ENCODE measurements at regions not wholly inside any gene's neighbourhood (a gene's known extent, or its start where the extent isn't known, plus 50 kb on each side); places are given as distances from the start of the nearest gene placed in this dataset.

DNA sequence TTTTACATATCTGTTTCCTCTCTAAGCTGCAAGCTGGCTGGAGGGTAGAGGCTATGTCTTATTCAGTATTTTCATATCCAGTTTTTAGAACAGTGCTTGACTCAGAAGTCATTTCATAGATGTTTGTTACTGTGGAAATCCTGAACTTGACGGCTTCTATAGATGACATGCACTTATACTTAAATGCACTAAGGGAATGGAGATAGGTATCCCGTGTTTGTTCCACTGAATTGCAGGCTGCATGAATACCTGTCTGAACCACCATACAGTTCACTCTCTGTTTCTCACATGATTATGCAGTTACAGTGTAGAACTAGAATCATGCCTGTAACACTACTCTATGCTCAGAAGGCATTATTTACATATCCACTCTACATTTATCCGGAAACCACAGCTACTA, 417.1 kb downstream of the MTX2 start:
- no peak for DNase-seq

- DNase-seq: no peak
Observed at GRCh38 chr2:176687342-176687741, 418.1 kb downstream of the MTX2 start.

DNA sequence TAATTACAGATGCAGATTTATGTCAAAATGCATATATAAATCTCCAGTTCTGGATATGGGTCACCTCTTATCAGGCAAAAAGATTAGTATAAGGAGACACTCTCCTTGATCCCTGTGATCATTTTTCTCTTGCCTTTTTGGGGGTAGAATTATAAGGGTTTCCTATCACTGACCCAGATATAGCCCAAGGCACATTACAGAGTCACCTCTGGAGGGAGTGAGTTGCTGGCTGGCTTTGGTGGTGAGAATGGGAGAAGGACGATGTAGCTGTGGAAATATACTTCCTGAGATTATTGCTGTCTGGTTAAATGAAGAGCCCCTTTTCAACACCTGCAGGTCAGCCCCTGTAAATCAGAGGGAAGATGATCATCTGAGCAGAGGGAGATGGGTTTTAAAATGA, 418.7 kb downstream of the MTX2 start:
- no peak for DNase-seq

GRCh38 chr2:176689711-176690110, 420.5 kb downstream of the MTX2 start:
- DNase-seq: no peak

DNA sequence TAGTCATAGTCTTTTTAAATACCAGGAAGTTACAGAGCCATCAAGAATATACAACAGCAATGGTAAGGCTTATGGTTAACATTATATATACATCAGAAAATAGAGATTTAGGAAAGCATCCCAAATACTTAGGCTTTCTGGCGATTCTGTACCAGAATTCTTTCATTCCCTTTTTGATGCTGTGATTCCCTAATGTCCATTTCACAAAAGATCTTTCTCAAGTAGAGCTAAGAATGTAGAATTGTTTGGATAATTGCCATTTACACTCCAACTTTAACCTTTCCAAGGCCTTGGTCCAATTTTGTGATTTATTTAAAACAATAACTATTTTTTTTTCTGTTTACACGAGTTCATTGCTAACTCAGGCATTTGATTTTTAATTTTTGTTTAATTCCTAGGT, 422.2 kb downstream of the MTX2 start:
- DNase-seq: no peak

DNA sequence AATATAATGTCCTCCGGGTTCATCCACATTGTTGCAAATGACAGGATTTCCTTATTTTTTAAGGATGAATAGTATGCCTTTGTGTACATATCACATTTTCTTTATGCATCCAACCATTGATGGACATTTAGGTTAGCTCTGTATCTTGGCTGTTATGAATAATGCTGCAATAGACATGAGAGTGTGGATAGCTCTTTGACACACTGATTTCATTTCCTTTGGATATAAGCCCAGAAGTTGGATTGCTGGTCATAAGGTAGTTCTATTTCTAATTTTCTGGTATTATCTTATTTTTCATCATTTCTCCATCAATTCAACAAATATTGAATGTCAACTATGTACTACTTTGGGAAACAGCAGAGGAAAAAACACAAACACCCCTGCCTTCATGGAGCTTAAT, 423.3 kb downstream of the MTX2 start:
- no peak for DNase-seq

- DNase-seq: no peak
Observed at GRCh38 chr2:176699098-176699497, 429.9 kb downstream of the MTX2 start.

- DNase-seq: no peak
Observed at GRCh38 chr2:176699644-176700043, 430.4 kb downstream of the MTX2 start.

DNA sequence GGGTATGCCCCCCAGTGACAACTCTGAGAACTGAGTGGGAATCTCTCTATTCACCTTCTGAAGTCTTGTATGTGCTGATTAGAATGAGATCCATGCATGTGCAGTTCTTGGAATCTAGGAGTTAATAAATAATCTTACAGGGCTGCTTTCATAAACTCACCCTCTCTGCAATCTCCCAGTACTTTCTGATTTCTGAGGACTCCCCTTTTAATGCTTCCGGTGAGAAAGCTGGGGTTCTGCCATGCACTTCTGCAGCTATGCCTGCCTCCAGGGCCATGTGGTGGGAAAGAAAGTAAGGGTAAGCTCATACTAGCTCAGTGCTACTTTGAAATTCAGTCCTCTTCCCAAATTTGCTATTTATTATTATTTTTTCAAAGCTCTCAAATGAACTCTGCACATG, 432.9 kb downstream of the MTX2 start:
- no peak for DNase-seq

DNA sequence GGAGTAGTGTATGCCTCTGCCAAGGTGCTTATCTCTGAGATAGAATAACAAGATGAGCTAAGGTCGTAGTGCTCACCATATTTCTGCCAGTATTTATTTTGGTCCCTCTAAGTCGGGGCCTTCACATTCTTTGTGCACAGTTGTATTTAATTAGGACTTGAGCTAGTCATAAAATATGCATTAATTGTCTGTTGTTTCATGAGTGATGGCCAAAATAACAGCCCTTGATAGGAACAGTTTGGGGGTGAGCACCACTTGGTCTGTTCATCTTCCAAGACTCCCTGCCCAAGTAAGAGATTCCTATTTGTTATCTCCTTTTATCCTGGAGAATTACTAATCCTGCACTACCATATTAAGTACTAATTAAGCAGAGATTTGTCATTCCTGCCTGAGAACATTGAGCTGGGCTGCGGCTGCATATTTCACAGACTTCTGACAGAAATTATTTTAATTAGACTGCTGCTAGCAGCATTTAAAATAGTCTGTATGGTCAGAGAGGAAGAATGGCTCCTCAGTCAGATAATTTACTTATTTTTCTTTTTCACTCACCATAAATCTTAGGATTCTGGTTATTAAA, 435.1 kb downstream of the MTX2 start:
- DNase-seq: no peak

DNA sequence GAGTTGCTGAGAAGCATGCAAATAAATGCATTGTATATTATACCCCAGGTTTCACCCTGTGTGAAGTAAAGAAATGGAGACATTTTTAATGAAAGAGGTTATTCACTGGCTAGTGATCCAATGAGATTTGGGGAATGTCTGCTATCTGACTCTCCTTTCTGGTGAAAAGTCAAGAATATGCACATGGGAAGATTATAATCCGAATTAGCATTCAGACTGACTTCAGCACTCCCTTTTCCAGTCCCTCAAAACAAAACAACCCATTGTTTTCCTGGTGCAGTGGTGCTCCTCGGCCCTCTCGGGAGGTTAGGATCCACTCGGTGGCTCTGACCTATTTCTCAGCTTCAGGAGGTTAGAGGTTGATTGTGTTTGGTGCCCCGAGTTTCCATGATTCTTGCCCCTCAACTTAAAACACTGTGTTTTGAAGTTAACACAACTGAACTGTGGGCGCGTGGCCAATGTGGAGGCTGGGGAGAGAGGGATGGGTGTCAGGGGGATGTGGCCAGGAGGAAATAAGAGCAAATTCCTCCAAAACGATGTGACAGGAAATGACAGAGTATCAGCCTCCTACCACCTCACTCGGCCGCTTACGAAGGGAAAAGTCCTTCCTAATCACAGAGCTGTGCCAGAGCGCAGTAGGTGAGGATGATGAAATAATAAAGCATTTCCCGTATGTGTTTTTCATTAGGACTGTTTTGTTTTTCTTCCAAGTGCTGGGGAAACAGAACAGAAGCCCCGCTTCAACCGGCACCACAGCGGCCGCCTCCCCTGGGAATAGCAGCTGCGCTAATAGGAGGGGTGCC, 440.1 kb downstream of the MTX2 start:
- no peak for DNase-seq

DNA sequence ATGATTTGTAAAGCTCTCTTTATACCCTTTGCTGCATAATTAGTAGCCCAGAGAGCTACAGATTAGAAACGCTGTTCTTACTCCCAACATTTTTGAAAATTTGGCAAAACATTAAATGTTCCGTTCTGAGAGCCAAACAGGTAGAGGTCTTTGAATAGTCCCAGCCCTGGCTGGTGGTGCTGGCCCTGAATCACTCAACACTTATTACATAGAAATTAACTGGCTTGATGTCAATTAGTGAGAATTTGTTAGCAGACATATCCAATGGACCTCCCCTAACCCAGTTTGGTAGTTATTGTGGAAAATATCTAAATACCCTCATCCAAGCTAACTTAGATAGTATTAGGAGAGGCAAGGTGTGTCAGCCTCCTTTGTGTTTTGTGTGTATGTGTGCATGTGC, 440.7 kb downstream of the MTX2 start:
- no peak for DNase-seq

GRCh38 chr2:176710657-176711186, 441.5 kb downstream of the MTX2 start:
- no peak for DNase-seq

DNA sequence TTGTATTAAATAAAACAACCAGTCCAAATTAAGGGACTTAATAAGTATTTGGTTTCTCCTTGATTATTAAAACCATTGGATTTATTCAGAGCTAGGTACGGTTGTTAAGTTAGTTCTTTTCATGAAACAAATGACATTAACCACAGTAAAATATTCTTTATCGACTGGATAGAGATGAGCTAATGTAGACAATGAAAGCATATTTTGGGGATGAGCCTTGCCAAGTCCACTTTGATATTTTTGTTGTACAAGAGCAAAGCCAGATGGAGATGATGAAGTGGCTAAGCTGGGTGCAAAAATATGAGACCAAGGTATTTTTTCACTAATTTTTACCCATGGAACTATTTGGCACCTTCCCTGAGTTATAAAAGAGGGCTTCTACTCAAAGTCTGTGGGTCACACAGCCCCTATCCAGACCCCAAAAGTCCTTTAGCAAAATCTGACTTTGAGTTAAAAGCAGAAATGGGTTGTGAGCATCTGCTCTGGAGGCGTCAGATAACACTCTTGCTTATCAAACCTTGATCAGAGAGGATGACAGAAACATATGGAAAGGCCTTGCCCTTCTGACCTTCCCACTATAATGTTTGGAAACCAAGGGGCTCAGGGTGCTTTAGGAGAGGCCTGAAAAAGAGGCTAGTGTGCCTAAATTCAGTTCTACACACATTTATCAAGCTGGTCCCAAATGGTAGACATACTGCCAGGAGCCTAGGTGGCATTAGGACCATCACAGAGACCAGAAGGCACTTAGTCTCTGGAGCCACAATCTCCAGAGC, 456.8 kb downstream of the MTX2 start:
- no peak for DNase-seq

- DNase-seq: no peak
Observed at GRCh38 chr2:176727696-176728095, 458.5 kb downstream of the MTX2 start.

GRCh38 chr2:176729706-176730569, 460.7 kb downstream of the MTX2 start:
- DNase-seq: no peak

- no peak for DNase-seq
Observed at GRCh38 chr2:176732780-176733179, 463.5 kb downstream of the MTX2 start.

DNA sequence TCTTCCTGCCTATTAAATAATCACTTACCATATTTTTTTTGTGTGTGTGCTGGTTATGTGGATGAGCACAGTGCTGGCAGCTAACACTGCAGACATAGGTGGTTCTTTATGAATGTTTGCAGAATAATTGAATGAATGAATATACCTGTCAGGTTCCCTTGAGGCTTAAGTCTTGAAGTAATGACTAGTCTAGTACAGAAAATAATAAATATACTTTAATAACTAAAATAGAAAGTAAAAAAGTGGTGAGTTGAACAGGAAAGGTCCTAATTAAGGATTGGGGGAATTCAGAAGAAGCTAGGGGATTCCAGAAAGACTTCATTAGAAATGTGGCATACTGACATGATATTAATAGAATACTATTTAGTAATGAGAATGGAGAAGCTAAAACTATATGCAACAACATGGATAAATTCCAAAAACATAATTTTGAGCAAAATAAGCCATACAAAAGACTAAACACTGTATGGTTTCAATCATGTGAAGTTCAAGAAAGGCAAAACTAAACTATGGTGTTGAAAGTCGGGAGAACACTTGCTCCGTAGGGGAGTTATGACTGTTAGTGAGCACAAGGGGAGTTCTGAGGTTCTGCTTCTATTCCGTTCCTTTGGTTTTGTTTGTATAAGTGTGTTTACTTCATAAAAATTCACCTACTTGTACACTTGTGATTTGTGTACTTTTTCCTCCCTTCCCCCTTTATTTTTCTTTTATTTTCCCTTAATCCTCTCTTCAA, 464.6 kb downstream of the MTX2 start:
- no peak for DNase-seq

GRCh38 chr2:176734868-176735267, 465.6 kb downstream of the MTX2 start:
- no peak for DNase-seq

DNA sequence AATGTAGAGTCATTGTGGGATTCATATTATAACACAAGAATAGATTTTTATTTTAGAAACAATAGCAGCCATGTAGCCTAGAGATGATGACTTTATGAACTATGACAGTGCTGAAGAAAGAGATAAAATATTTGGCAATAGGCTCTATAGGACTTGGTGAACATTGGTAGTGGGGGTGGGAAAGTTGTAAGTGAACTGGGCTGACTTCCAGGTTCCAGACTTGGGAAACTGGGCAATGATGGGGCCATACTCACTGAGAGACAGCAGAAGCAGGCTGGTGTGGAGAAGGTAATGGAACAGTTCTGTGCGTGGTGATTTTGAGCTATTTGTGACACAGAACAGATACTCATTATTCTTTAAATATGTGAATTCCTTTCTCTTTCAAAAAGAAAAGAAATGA, 470.3 kb upstream of the HNRNPA3 start:
- DNase-seq: no peak

GRCh38 chr2:176743671-176744070, 468.9 kb upstream of the HNRNPA3 start:
- DNase-seq: no peak

GRCh38 chr2:176744146-176744545, 468.4 kb upstream of the HNRNPA3 start:
- DNase-seq: no peak

All from NCI-H1930 (cell line).